ENCODE measurements at regions not wholly inside any gene's neighbourhood (a gene's known extent, or its start where the extent isn't known, plus 50 kb on each side); places are given as distances from the start of the nearest gene placed in this dataset.
"Not testable (repeated sequence)": the region's sequence is repeated elsewhere in the genome, so short reads cannot be mapped to it uniquely, and the experiment has no call there.

- peak; percentile 76 for DNase-seq (ENCODE audit: low spot score)
Measured at GRCh38 chr2:32874931-32875330, 71.8 kb upstream of the LTBP1 start.

- no peak for DNase-seq (ENCODE audit: low spot score)
Measured at GRCh38 chr2:32877587-32878510, 68.9 kb upstream of the LTBP1 start.

GRCh38 chr2:32879943-32880342 lies 66.8 kb upstream of the LTBP1 start:
- not testable (repeated sequence) for DNase-seq (ENCODE audit: low spot score)

GRCh38 chr2:32882816-32883810 lies 63.6 kb upstream of the LTBP1 start:
- DNase-seq (ENCODE audit: low spot score), result no peak

- no peak for DNase-seq (ENCODE audit: low spot score)
Measured at GRCh38 chr2:32884346-32884745, 62.4 kb upstream of the LTBP1 start.

GRCh38 chr2:32886397-32887055 lies 60.2 kb upstream of the LTBP1 start:
- not testable (repeated sequence) for DNase-seq (ENCODE audit: low spot score)

- DNase-seq (ENCODE audit: low spot score), result no peak
Measured at GRCh38 chr2:32887125-32887524, 59.6 kb upstream of the LTBP1 start.

- no peak for DNase-seq (ENCODE audit: low spot score)
Measured at GRCh38 chr2:32894119-32894728, 52.5 kb upstream of the LTBP1 start.

- DNase-seq (ENCODE audit: low spot score), result no peak
Measured at GRCh38 chr2:32895424-32895823, 51.3 kb upstream of the LTBP1 start.

Measured in globus pallidus (tissue), 1 donor.